Kidney epithelial cell (primary cell): ENCODE measurements at regions not wholly inside any gene's neighbourhood (a gene's known extent, or its start where the extent isn't known, plus 50 kb on each side); places are given as distances from the start of the nearest gene placed in this dataset.
"Not testable (repeated sequence)": the region's sequence is repeated elsewhere in the genome, so short reads cannot be mapped to it uniquely, and the experiment has no call there.

Source experiments
- DNase-seq: peaks from one replicate; pipeline ENCODE4 v3.0.0-alpha.2; 2010; ENCODE audit warnings: low read depth
- H3K27me3 ChIP-seq: 2 replicates; pipeline ENCODE4 v1.6.0; 2011; ENCODE audit warnings: low read length; ENCODE audit not compliant: control insufficient read depth, insufficient read depth
- H3K36me3 ChIP-seq: 2 replicates; pipeline ENCODE4 v1.5.1; 2011; ENCODE audit warnings: low read length; ENCODE audit not compliant: control insufficient read depth, insufficient read depth
- H3K4me3 ChIP-seq: 2 replicates; pipeline ENCODE4 v1.5.1; 2011; ENCODE audit warnings: low read depth, mild to moderate bottlenecking, control low read depth, low read length
- CTCF ChIP-seq: IDR thresholded peaks from 2 replicates; pipeline ENCODE4 v1.5.1; 2011; ENCODE audit warnings: mild to moderate bottlenecking, moderate library complexity, low read length, control low read depth, inconsistent platforms; ENCODE audit not compliant: insufficient read depth, poor library complexity, severe bottlenecking

DNA sequence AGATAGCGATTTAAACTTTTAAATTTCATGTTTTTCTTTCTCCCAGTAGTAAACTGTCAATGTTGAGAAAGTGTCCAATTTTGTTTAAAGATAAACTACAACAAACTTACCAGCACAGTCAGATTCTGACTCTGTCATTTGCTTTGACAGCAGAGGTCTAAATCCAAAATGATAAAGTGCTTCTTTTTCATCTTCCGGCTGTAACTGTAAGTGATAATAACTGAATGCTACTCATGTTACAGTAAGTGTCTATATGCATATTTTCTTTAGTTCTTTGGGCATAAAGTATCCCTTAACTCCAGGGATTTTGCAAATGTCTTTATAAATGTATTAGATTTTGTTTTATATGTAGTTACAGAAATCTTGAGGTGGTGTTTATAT is 610.4 kb downstream of the RFPL4B start:
- H3K4me3 ChIP-seq: no peak overlapping the region
- no peak for DNase-seq
- H3K27me3 ChIP-seq: no peaks in the 10 kb centered on the region
- H3K36me3 ChIP-seq: no peaks in the 10 kb centered on the region
- no peak for TF ChIP-seq CTCF

- H3K36me3 ChIP-seq, DNase-seq, H3K27me3 ChIP-seq, H3K4me3 ChIP-seq: not testable (repeated sequence)
Measured at GRCh38 chr6:112960130-112960529, 613.0 kb downstream of the RFPL4B start.

DNA sequence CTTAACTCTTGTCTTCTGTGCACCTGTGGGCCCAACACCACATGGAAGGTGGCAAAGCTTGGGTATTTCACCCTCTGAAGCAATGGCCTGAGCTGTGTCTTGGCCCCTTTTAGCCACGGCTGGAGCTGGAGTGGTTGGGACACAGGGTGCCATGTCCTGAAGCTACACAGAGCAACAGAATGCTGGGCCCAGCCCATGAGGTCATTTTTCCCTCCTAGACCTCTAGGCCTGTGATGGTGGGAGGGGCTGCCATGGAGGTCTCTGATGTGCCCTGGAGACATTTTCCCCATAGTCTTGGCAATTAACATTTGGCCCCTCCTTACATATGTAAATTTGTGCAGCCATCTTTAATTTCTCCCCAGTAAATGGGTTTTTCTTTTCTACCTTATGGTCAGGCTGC is 620.8 kb downstream of the RFPL4B start:
- no peak overlapping the region for H3K4me3 ChIP-seq
- no peak for TF ChIP-seq CTCF
- H3K36me3 ChIP-seq: no peaks in the 10 kb centered on the region
- no peak for DNase-seq
- H3K27me3 ChIP-seq: no peaks in the 10 kb centered on the region

DNA sequence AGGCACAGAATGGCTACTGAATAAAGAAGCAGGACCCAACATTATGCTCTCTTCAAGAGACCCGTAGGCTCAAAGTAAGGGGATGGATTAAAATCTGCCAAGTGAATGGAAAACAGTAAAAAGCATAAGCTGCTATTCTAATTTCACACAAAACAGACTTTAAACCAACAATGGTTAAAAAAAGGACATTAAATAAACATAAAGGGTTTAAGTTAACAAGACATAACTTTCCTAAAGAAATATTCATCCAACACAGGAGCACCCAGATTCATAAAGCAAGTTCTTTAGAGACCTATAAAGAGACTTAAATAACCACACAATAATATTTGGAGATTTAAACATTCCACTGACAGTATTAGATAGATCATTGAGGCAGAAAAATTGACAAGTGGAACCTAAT is 624.5 kb downstream of the RFPL4B start:
- no peaks in the 10 kb centered on the region for H3K27me3 ChIP-seq
- TF ChIP-seq CTCF: no peak
- no peaks in the 10 kb centered on the region for H3K36me3 ChIP-seq
- no peak for DNase-seq
- no peak overlapping the region for H3K4me3 ChIP-seq

GRCh38 chr6:112974931-112975330 is 627.8 kb downstream of the RFPL4B start:
- H3K4me3 ChIP-seq, H3K36me3 ChIP-seq, DNase-seq, H3K27me3 ChIP-seq: not testable (repeated sequence)

DNA sequence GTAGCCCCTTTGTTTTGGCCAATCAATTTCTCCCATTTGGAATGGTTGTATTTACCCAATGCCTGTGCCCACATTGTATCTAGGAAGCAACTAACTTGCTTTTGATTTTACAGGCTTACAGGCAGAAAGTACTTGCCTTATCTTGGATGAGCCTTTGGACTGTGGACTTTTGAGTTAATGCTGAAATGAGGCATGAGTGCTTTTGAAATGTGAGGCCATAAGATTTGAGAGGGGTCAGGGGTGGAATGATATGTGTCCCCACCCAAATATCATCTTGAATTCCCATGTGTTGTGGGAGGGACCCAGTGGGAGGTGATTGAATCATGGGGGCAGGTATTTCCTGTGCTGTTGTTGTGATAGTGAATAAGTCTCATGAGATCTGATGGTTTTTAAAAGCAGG is 629.4 kb downstream of the RFPL4B start:
- H3K36me3 ChIP-seq, H3K4me3 ChIP-seq: not testable (repeated sequence)

DNA sequence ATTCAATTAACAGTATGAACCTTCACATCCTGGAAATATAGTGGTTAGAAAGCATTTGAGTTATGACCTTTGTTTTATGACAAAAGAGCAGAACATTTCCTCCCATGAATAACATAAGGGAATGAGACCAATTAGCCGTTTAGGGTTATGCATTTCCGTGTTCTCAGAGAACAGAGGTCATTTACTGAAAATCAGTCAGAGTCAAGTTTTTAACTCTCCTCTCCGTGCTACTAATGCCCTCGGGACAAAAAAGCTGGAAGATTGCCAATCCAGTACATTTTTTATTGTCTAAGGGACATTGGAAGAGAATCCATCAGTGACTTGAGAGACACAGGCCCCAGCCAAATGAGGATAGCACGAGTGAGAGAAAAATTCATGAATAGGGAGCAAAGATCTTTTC is 632.7 kb downstream of the RFPL4B start:
- H3K4me3 ChIP-seq: no peak overlapping the region
- no peak for DNase-seq
- TF ChIP-seq CTCF: no peak
- no peaks in the 10 kb centered on the region for H3K27me3 ChIP-seq
- H3K36me3 ChIP-seq: no peaks in the 10 kb centered on the region

More for the DNA sequence above, 629.4 kb downstream of the RFPL4B start:
- not testable (repeated sequence) for DNase-seq, H3K27me3 ChIP-seq

GRCh38 chr6:112980676-112981075 is 633.5 kb downstream of the RFPL4B start:
- no peak for TF ChIP-seq CTCF
- no peak for DNase-seq
- H3K27me3 ChIP-seq: no peaks in the 10 kb centered on the region
- H3K36me3 ChIP-seq: no peaks in the 10 kb centered on the region
- no peak overlapping the region for H3K4me3 ChIP-seq
